HCT116 (cell line): ENCODE measurements at regions not wholly inside any gene's neighbourhood (a gene's known extent, or its start where the extent isn't known, plus 50 kb on each side); places are given as distances from the start of the nearest gene placed in this dataset.

Experiments
- ATAC-seq: fragments of 200-7000 bp; cut with Tn5 transposase; 2 replicates; pipeline ENCODE4 v1.9.1; 2020; ENCODE audit warnings: mild to moderate bottlenecking, moderate library complexity
- BruUV-seq: library from RNA; stranded (reverse); fragments of 400-500 nt; replicated peaks from 2 replicates; lab custom pipeline; 2021; lab: Mats Ljungman, UMichigan
- CTCF ChIA-PET: fragments of 300-600 bp; sonication (Branson Sonifier 250); formaldehyde crosslinking; loops from one replicate; lab custom pipeline; 2021; ENCODE audit warnings: antibody characterized with exemption; lab: Charles Lee
- POLR2A ChIA-PET: fragments of 300-600, 350-600 bp; sonication (Branson Sonifier 250); formaldehyde crosslinking; loops from one replicate; lab custom pipeline; 2021; ENCODE audit warnings: antibody characterized with exemption; lab: Charles Lee
- RAD21 ChIA-PET, 2 experiments: fragments of 300-600 bp; sonication (Branson Sonifier 250); formaldehyde crosslinking; loops; one replicate each; lab custom pipeline; 2023; ENCODE audit warnings: low total read pairs in 2 of 2; ENCODE audit not compliant: uncharacterized antibody in 2 of 2, unreplicated experiment in 2 of 2, low non-redundant PET in 1 of 2; lab: Charles Lee
- DNase-seq: peaks from one replicate; pipeline ENCODE4 v3.0.0-alpha.2; 2010; ENCODE audit warnings: low read depth, low spot score
- H2AFZ ChIP-seq: fragments of 200-600 bp; shearing (Covaris generic), sonication (generic); 2 replicates; pipeline ENCODE4 v1.6.1; 2017; ENCODE audit warnings: low read depth, mixed run types, mixed read lengths, antibody characterized with exemption, low read length; ENCODE audit not compliant: poor library complexity, severe bottlenecking
- H3K27ac ChIP-seq: 2 replicates; pipeline ENCODE4 v1.5.1; 2012; ENCODE audit warnings: low read depth, low read length
- H3K27me3 ChIP-seq: fragments of 200-600 bp; sonication (generic); 2 replicates; pipeline ENCODE4 v1.6.1; 2016; ENCODE audit warnings: mixed run types, low read length, mixed read lengths; ENCODE audit not compliant: insufficient read depth
- H3K36me3 ChIP-seq, 2 experiments: fragments of 200-500 bp in 1 of 2; fragments of 200-600 bp in 1 of 2; sonication (Bioruptor generic) in 1 of 2; sonication (generic) in 1 of 2; 2 replicates each; pipeline versions ENCODE4 v1.5.1 to v1.6.1; 2014 to 2016; ENCODE audit warnings: low read length in 2 of 2, inconsistent platforms in 1 of 2, mixed read lengths in 1 of 2, mixed run types in 1 of 2; ENCODE audit not compliant: insufficient read depth in 2 of 2, control insufficient read depth in 1 of 2
- H3K4me1 ChIP-seq, 2 experiments: fragments of 200-600 bp in 1 of 2; sonication (generic) in 1 of 2; 2 replicates each; pipeline versions ENCODE4 v1.5.1 to v1.6.1; 2012 to 2017; ENCODE audit warnings: low read length in 2 of 2, inconsistent platforms in 1 of 2, mild to moderate bottlenecking in 1 of 2, mixed read lengths in 1 of 2, mixed run types in 1 of 2, moderate library complexity in 1 of 2; ENCODE audit not compliant: insufficient read depth in 2 of 2, control insufficient read depth in 1 of 2
- H3K4me2 ChIP-seq: fragments of 200-600 bp; sonication (generic); 2 replicates; pipeline ENCODE4 v1.6.1; 2017; ENCODE audit warnings: mixed run types, low read length, mixed read lengths
- H3K4me3 ChIP-seq, 2 experiments: fragments of 200-600 bp in 1 of 2; sonication (generic) in 1 of 2; replicated peaks in 1 of 2; 2 replicates each; pipeline ENCODE4 v1.5.1; 2011 to 2016; ENCODE audit warnings: low read length in 2 of 2, control low read depth in 1 of 2, low read depth in 1 of 2, mild to moderate bottlenecking in 1 of 2, mixed read lengths in 1 of 2, mixed run types in 1 of 2
- H3K79me2 ChIP-seq: fragments of 200-600 bp; sonication (generic); 2 replicates; pipeline ENCODE4 v1.6.1; 2017; ENCODE audit warnings: mild to moderate bottlenecking, mixed run types, low read length, moderate library complexity, mixed read lengths; ENCODE audit not compliant: insufficient read depth
- H3K9ac ChIP-seq: fragments of 200-600 bp; sonication (generic); 2 replicates; pipeline ENCODE4 v1.6.1; 2016; ENCODE audit warnings: low read length, mixed read lengths
- H3K9me2 ChIP-seq: fragments of 200-600 bp; sonication (generic), shearing (Covaris generic); 2 replicates; pipeline ENCODE4 v1.6.1; 2017; ENCODE audit warnings: mixed run types, mild to moderate bottlenecking, moderate library complexity; ENCODE audit not compliant: insufficient read depth
- H3K9me3 ChIP-seq, 2 experiments: fragments of 200-500 bp in 1 of 2; fragments of 200-600 bp in 1 of 2; sonication (Bioruptor generic) in 1 of 2; sonication (generic) in 1 of 2; 2 replicates each; pipeline ENCODE4 v1.6.1; 2014 to 2017; ENCODE audit warnings: low read length in 2 of 2, mixed read lengths in 2 of 2, inconsistent platforms in 1 of 2, low read depth in 1 of 2, mild to moderate bottlenecking in 1 of 2, mixed run types in 1 of 2, moderate library complexity in 1 of 2; ENCODE audit not compliant: control insufficient read depth in 1 of 2, insufficient read depth in 1 of 2
- H4K20me1 ChIP-seq: fragments of 200-600 bp; sonication (generic), shearing (Covaris generic); 2 replicates; pipeline ENCODE4 v1.6.1; 2017; ENCODE audit warnings: mixed run types, mild to moderate bottlenecking, moderate library complexity; ENCODE audit not compliant: insufficient read depth
- EGR1 ChIP-seq: IDR thresholded peaks from 2 replicates; pipeline ENCODE4 v1.6.1; 2012; ENCODE audit warnings: low read depth
- EZH2 ChIP-seq: fragments of 200-600 bp; sonication (generic); IDR thresholded peaks from 2 replicates; pipeline ENCODE4 v1.6.1; 2017; ENCODE audit warnings: antibody characterized with exemption, mixed run types
- EZH2phosphoT487 ChIP-seq: fragments of 200-600 bp; IDR thresholded peaks from 2 replicates; pipeline ENCODE4 v1.6.1; 2018; ENCODE audit warnings: antibody characterized with exemption, borderline replicate concordance
- POLR2A ChIP-seq: IDR thresholded peaks from 2 replicates; pipeline ENCODE4 v1.7.0; 2011; ENCODE audit warnings: borderline replicate concordance; ENCODE audit not compliant: insufficient read depth, insufficient read length; ENCODE audit errors: extremely low read depth
- RAD21 ChIP-seq: IDR thresholded peaks from 2 replicates; pipeline ENCODE4 v1.6.1; 2012; ENCODE audit warnings: low read depth, mild to moderate bottlenecking
- SP1 ChIP-seq: IDR thresholded peaks from 2 replicates; pipeline ENCODE4 v1.6.1; 2012; ENCODE audit warnings: low read depth
- TCF7L2 ChIP-seq: IDR thresholded peaks from 2 replicates; pipeline ENCODE4 v1.7.0; 2011; ENCODE audit warnings: borderline replicate concordance, inconsistent platforms; ENCODE audit not compliant: insufficient read depth, insufficient read length; ENCODE audit errors: extremely low read depth
- YY1 ChIP-seq: IDR thresholded peaks from 2 replicates; pipeline ENCODE4 v1.6.1; 2011; ENCODE audit warnings: low read length, low read depth, moderate library complexity, mild to moderate bottlenecking; ENCODE audit not compliant: insufficient replicate concordance; ENCODE audit errors: extremely low read depth
- intact Hi-C: fragments of 100-400 bp; cut with micrococcal nuclease; formaldehyde crosslinking; loops from 2 replicates; pipeline ENCODE4 v1.10.0; 2022

DNA sequence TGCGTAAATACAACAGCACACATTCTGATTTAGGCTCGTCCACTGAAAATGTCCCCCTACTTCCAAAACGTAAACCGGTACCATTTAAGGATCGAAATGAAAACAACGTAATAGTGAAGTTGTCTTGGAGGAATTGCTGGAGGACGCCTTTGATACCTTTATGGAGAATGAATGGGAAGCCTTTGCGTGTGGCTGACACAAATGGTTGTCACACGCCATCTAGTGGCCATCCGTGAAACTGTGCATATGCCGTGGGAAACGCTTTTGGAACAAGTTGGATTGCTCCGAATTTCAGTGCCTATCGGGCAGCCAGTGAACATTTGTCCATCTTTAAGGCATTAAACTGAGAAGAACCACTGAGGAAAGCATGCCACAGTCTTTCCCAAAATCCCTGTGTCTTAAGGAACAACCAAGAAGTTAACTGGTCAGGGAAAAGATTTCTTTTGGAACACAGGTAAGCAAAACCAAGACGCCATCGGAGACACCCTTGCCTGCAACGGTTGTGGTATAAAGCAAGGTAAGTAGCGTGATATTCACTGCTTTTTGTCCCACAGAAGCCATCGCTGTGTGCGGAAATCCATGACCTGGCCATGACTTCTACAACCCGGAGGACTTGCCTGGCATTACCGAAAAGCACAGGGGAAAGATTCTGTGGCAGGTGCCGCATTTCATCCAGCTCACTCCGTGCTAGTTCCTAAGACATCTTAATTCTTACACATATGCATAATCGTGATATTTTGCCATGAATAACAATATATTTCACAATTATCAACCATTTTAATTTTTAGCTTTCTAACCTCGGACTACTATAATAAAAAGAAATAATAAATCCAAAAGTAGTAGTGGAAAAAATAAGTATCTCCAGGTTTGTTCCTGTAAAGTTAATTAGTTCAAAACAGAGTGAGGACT is 100.6 kb downstream of the FAM204A start (continued):
- TF ChIP-seq RAD21, result peak; percentile 98
- TF ChIP-seq TCF7L2, result no peak
- TF ChIP-seq, all 23 proteins: peak for 2

DNA sequence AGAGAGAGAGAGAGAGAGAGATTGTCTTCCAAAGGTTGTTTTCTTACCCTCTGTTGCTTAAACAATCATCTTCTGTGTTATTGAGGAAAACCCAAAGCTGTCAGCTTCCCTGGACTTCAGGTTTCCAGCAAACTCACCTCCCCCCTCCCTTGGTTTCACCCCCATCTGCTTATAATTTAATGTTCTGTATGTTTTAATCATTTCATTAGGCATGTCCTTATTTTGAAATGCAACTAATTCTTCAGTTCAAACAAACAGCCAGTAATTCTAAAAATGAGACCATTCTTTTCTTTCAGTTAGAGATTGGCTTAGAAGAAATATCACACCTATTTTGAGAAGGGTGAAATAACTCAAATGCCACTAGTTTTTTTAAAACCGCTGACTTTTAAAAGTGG is 102.9 kb downstream of the FAM204A start:
- H4K20me1 ChIP-seq, result no peaks in the 10 kb centered on the region
- H3K4me2 ChIP-seq, result no peak overlapping the region
- no peaks in the 10 kb centered on the region for H3K36me3 ChIP-seq
- no peaks in the 10 kb centered on the region for H3K4me1 ChIP-seq
- H3K9me2 ChIP-seq, result no peaks in the 10 kb centered on the region
- TF ChIP-seq EZH2 (0 out of 2 replicates have a peak, but pooled peaks have one; percentile 39), RAD21 (no peak)
- no peak overlapping the region for H3K4me3 ChIP-seq
- H3K27ac ChIP-seq, result no peak overlapping the region
- peaks cover 88% of the 10 kb centered on the region for H3K27me3 ChIP-seq
- ChIA-PET RAD21 (no interaction called here), CTCF (interaction anchor here (2.0 kb wide), 1 partner anchor 13 kb away, joined by 5 read pairs; no protein-coding TSS in a partner anchor), POLR2A (no interaction called here)
- DNase-seq (no peak), ATAC-seq (no peak)
- no TSS peak for BruUV-seq
- no peaks in the 10 kb centered on the region for H3K79me2 ChIP-seq
- no peaks in the 10 kb centered on the region for H3K9me3 ChIP-seq
- H3K9ac ChIP-seq, result no peak overlapping the region
- intact Hi-C loops, result no loop called here
- H2AFZ ChIP-seq, result no peak overlapping the region

DNA sequence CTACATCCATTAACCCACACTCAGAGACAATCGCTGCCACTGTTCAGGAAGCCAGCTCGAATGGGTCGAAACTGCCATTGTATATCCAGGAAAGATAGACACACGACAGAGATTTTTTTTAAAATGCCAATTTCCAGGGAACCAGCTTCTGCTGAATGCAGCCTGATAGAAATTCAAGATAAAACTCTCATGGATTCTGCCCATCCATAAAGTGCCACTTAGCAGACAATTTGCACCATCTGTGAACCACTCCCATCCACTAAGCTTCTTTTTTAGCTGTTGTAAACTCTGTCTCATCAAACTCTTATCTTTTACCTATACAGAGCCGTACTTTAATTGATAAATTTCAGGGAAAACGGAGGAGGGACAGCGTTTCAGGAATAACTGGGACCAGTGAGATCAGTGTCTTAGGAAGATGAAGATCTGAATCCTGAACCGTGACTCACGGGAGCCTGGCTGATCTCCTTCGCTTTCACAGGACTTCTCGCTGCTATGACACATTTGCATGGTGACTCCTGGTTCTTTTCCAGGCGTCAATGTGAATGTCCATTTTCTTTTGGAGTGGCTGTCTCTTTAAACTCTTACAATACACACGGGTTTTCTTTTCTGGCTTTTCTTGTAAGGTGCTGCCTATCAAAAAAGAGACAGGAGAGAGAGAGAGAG is 103.4 kb downstream of the FAM204A start:
- Histone ChIP-seq H3K4me1 (no peaks in the 10 kb centered on the region), H4K20me1 (no peaks in the 10 kb centered on the region), H3K9me3 (no peaks in the 10 kb centered on the region), H3K4me2 (no peak overlapping the region), H3K27ac (no peak overlapping the region)
- DNase-seq, result no peak
- no peak for ATAC-seq
- TF ChIP-seq EZH2phosphoT487, result no peak
- TF ChIP-seq POLR2A, result no peak
- TF ChIP-seq EGR1, result no peak
- TF ChIP-seq SP1, result no peak
- TF ChIP-seq YY1, result no peak
- TF ChIP-seq, all 23 proteins: peak for 0
- Histone ChIP-seq H3K27me3 (peaks cover 83% of the 10 kb centered on the region), H3K4me3 (no peak overlapping the region), H3K9ac (no peak overlapping the region), H2AFZ (no peak overlapping the region), H3K79me2 (no peaks in the 10 kb centered on the region), H3K9me2 (no peaks in the 10 kb centered on the region), H3K36me3 (no peaks in the 10 kb centered on the region)
- POLR2A ChIA-PET, result no interaction called here
- RAD21 ChIA-PET, result no interaction called here
- intact Hi-C loops, result no loop called here
- no TSS peak for BruUV-seq
- CTCF ChIA-PET, result interaction anchor here (1.2 kb wide), 1 partner anchor 742 kb away, joined by 3 read pairs; no protein-coding TSS in a partner anchor
